Panc1 (cell line): ENCODE measurements at regions not wholly inside any gene's neighbourhood (a gene's known extent, or its start where the extent isn't known, plus 50 kb on each side); places are given as distances from the start of the nearest gene placed in this dataset.

Experiments
- ATAC-seq: fragments of 200-7000 bp; cut with Tn5 transposase; 2 replicates; pipeline ENCODE4 v1.9.1; 2020; ENCODE audit warnings: mild to moderate bottlenecking, moderate library complexity
- BruUV-seq: library from RNA; stranded (reverse); fragments of 400-500 nt; replicated peaks from 2 replicates; lab custom pipeline; 2021; lab: Mats Ljungman, UMichigan
- CTCF ChIA-PET: fragments of 300-600 bp; sonication (Branson Sonifier 250); formaldehyde crosslinking; loops from one replicate; lab custom pipeline; 2022; ENCODE audit warnings: antibody characterized with exemption; lab: Charles Lee
- POLR2A ChIA-PET: fragments of 300-600 bp; sonication (Branson Sonifier 250); formaldehyde crosslinking; loops from one replicate; lab custom pipeline; 2022; ENCODE audit warnings: antibody characterized with exemption; lab: Charles Lee
- DNase-seq: peaks from one replicate; pipeline ENCODE4 v3.0.0-alpha.2; 2010; ENCODE audit warnings: low read depth, low spot score
- H3K27ac ChIP-seq: 2 replicates; pipeline ENCODE4 v1.5.1; 2011; ENCODE audit warnings: mild to moderate bottlenecking, low read length, inconsistent platforms
- H3K27me3 ChIP-seq: fragments of 200-500 bp; sonication (Bioruptor generic); 2 replicates; pipeline ENCODE4 v1.6.0; 2014; ENCODE audit warnings: low read length, inconsistent platforms; ENCODE audit not compliant: control insufficient read depth, insufficient read depth
- H3K36me3 ChIP-seq: fragments of 200-500 bp; sonication (Bioruptor generic); 2 replicates; pipeline ENCODE4 v1.5.1; 2014; ENCODE audit warnings: inconsistent platforms, mild to moderate bottlenecking, low read length, moderate library complexity; ENCODE audit not compliant: control insufficient read depth, insufficient read depth
- H3K4me1 ChIP-seq: 2 replicates; pipeline ENCODE4 v1.5.1; 2011; ENCODE audit warnings: inconsistent platforms, mild to moderate bottlenecking, low read length, moderate library complexity; ENCODE audit not compliant: control insufficient read depth, insufficient read depth
- H3K4me3 ChIP-seq, 2 experiments: 2 replicates each; pipeline ENCODE4 v1.5.1; 2011 to 2012; ENCODE audit warnings: low read depth in 2 of 2, low read length in 2 of 2, mild to moderate bottlenecking in 2 of 2, inconsistent platforms in 1 of 2, moderate library complexity in 1 of 2
- H3K9me3 ChIP-seq: fragments of 200-500 bp; sonication (Bioruptor generic); 2 replicates; pipeline ENCODE4 v1.5.1; 2014; ENCODE audit warnings: low read depth, mild to moderate bottlenecking, inconsistent platforms, low read length, moderate library complexity; ENCODE audit not compliant: control insufficient read depth, insufficient read depth
- POLR2AphosphoS5 ChIP-seq: IDR thresholded peaks from 2 replicates; pipeline ENCODE4 v1.6.1; 2012; ENCODE audit warnings: mild to moderate bottlenecking, low read depth, low read length, moderate library complexity
- SIN3A ChIP-seq: IDR thresholded peaks from 2 replicates; pipeline ENCODE4 v1.6.1; 2012; ENCODE audit warnings: low read depth, mild to moderate bottlenecking, low read length, moderate library complexity, borderline replicate concordance; ENCODE audit not compliant: insufficient read depth
- TCF7L2 ChIP-seq: IDR thresholded peaks from 2 replicates; pipeline ENCODE4 v1.6.1; 2011; ENCODE audit warnings: mild to moderate bottlenecking, low read depth, low read length, inconsistent platforms
- in situ Hi-C: cut with HindIII; loops from 2 replicates; pipeline ENCODE4 v1.10.0; 2016; ENCODE audit warnings: low sequenced_read_pairs, low pct_unique_long_range_greater_than_20kb
- intact Hi-C: fragments of 100-400 bp; cut with micrococcal nuclease; formaldehyde crosslinking; loops from one replicate; pipeline ENCODE4 v1.10.0; 2022; ENCODE audit not compliant: unreplicated experiment
- TF ChIP-seq, protein P1 (sequence below), 2 experiments: IDR thresholded peaks; 2 replicates each; pipeline ENCODE4 v1.6.1; 2011 to 2012; ENCODE audit warnings: low read depth in 2 of 2, control low read depth in 1 of 2, low read length in 1 of 2, mild to moderate bottlenecking in 1 of 2, moderate library complexity in 1 of 2; ENCODE audit not compliant: insufficient read depth in 1 of 2
- TF ChIP-seq, protein P2 (sequence below): fragments of 450-650 bp; IDR thresholded peaks from 2 replicates; pipeline ENCODE4 v1.5.1; 2017; ENCODE audit warnings: mild to moderate bottlenecking

DNA sequence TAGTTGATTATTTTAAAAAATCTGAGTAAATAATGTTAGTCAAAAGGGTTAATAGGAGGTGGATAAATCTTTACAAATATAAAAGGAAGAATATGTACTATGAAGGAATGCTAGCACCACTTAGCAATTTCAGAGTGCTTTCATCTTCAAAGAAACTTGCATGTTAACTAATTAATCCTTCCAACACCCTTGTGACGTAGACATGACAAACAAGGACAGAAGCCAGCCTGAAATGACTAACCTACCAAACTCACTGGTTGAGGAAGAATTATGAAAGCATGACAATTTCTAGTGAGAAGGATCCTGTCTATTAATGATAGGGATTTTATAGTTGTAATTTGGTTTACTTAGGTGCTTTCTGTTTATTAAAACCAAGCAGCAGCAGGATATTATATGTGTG lies 468.0 kb upstream of the FZD8 start:
- no TSS peak for BruUV-seq
- CTCF ChIA-PET, result no interaction called here
- POLR2A ChIA-PET, result no interaction called here

DNA sequence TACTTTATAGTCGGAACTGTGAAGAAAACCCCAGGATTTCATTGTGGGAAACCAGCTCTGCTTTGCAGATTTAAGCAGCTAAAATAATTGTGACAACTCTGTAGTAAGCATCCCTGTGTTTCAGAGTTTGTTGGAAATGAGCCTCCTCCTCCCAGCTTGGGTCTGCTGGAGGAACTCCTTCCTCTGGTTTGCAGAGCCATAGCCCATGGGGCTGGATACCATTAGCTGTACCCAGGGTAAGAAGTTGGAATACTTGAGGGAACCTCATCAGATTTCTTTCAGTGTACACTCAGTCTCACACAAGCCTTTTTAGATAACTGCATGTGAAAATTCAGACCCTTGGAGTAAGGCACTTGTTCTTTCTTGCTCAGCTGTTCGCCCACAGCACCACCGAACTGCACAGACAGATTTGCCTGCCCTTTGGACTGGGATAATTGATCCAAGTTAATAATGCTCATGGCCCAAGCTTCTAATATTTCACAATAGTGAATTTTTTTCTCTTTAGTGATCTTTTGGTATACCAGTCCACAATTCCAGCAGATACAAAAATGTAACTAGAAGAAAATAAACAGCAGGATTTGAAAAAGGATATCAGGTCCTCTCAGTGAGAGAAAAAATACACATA lies 467.4 kb upstream of the FZD8 start:
- Histone ChIP-seq H3K36me3 (no peaks in the 10 kb centered on the region), H3K9me3 (no peaks in the 10 kb centered on the region), H3K4me3 (no peak overlapping the region), H3K27me3 (no peaks in the 10 kb centered on the region), H3K27ac (no peak overlapping the region), H3K4me1 (no peaks in the 10 kb centered on the region)
- no peak for ATAC-seq
- POLR2A ChIA-PET, result no interaction called here
- in situ Hi-C loops (no loop called here), intact Hi-C loops (no loop called here)
- no TSS peak for BruUV-seq
- no peak for TF ChIP-seq TCF7L2
- TF ChIP-seq, protein P1, sequence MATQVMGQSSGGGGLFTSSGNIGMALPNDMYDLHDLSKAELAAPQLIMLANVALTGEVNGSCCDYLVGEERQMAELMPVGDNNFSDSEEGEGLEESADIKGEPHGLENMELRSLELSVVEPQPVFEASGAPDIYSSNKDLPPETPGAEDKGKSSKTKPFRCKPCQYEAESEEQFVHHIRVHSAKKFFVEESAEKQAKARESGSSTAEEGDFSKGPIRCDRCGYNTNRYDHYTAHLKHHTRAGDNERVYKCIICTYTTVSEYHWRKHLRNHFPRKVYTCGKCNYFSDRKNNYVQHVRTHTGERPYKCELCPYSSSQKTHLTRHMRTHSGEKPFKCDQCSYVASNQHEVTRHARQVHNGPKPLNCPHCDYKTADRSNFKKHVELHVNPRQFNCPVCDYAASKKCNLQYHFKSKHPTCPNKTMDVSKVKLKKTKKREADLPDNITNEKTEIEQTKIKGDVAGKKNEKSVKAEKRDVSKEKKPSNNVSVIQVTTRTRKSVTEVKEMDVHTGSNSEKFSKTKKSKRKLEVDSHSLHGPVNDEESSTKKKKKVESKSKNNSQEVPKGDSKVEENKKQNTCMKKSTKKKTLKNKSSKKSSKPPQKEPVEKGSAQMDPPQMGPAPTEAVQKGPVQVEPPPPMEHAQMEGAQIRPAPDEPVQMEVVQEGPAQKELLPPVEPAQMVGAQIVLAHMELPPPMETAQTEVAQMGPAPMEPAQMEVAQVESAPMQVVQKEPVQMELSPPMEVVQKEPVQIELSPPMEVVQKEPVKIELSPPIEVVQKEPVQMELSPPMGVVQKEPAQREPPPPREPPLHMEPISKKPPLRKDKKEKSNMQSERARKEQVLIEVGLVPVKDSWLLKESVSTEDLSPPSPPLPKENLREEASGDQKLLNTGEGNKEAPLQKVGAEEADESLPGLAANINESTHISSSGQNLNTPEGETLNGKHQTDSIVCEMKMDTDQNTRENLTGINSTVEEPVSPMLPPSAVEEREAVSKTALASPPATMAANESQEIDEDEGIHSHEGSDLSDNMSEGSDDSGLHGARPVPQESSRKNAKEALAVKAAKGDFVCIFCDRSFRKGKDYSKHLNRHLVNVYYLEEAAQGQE (IDR thresholded peaks at IDR 0.05; ENCODE audit: insufficient read depth in 1 of 2, low read depth in 2 of 2, low read length in 1 of 2), result no peak
- TF ChIP-seq, protein P2, sequence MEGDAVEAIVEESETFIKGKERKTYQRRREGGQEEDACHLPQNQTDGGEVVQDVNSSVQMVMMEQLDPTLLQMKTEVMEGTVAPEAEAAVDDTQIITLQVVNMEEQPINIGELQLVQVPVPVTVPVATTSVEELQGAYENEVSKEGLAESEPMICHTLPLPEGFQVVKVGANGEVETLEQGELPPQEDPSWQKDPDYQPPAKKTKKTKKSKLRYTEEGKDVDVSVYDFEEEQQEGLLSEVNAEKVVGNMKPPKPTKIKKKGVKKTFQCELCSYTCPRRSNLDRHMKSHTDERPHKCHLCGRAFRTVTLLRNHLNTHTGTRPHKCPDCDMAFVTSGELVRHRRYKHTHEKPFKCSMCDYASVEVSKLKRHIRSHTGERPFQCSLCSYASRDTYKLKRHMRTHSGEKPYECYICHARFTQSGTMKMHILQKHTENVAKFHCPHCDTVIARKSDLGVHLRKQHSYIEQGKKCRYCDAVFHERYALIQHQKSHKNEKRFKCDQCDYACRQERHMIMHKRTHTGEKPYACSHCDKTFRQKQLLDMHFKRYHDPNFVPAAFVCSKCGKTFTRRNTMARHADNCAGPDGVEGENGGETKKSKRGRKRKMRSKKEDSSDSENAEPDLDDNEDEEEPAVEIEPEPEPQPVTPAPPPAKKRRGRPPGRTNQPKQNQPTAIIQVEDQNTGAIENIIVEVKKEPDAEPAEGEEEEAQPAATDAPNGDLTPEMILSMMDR, result no peak
- TF ChIP-seq POLR2AphosphoS5, result no peak
- TF ChIP-seq SIN3A, result no peak
- CTCF ChIA-PET, result no interaction called here
- no peak for DNase-seq

More for the DNA sequence above, 468.0 kb upstream of the FZD8 start:
- Histone ChIP-seq H3K36me3 (no peaks in the 10 kb centered on the region), H3K9me3 (no peaks in the 10 kb centered on the region), H3K4me1 (no peaks in the 10 kb centered on the region), H3K4me3 (no peak overlapping the region), H3K27me3 (no peaks in the 10 kb centered on the region), H3K27ac (no peak overlapping the region)
- in situ Hi-C loops, result no loop called here
- TF ChIP-seq, protein P1 (IDR thresholded peaks at IDR 0.05; ENCODE audit: insufficient read depth in 1 of 2, low read depth in 2 of 2, low read length in 1 of 2), result no peak
- TF ChIP-seq POLR2AphosphoS5 (no peak), TCF7L2 (no peak), SIN3A (no peak)
- TF ChIP-seq, protein P2, result no peak
- DNase-seq (no peak), ATAC-seq (no peak)
- intact Hi-C loops, result no loop called here
